Stomach (tissue), 4 donors: ENCODE measurements at regions not wholly inside any gene's neighbourhood (a gene's known extent, or its start where the extent isn't known, plus 50 kb on each side); places are given as distances from the start of the nearest gene placed in this dataset.

Experiments
- EP300 ChIP-seq: sonication (generic); formaldehyde crosslinking; IDR thresholded peaks from one replicate; pipeline ENCODE4 v1.6.1; 2017; ENCODE audit warnings: antibody characterized with exemption
- POLR2A ChIP-seq, 4 donors: fragments of 450-650 bp; IDR thresholded peaks; one replicate each; pipeline ENCODE4 v1.6.1; 2016; ENCODE audit warnings: antibody characterized with exemption in 4 of 4, control low read depth in 2 of 4, mild to moderate bottlenecking in 1 of 4, moderate library complexity in 1 of 4
- POLR2AphosphoS5 ChIP-seq, 3 donors: sonication (generic); formaldehyde crosslinking; IDR thresholded peaks; one replicate each; pipeline ENCODE4 v1.6.1; 2016; ENCODE audit warnings: antibody characterized with exemption in 3 of 3
- TF ChIP-seq, protein P1 (sequence below), 7 experiments: fragments of 450-650 bp in 4 of 7; fragments of 200-600 bp in 3 of 7; sonication (generic) in 3 of 7; IDR thresholded peaks; one replicate each; pipeline ENCODE4 v1.5.1; 2016 to 2019; ENCODE audit warnings: antibody characterized with exemption in 7 of 7, control low read depth in 2 of 7, mild to moderate bottlenecking in 1 of 7

DNA sequence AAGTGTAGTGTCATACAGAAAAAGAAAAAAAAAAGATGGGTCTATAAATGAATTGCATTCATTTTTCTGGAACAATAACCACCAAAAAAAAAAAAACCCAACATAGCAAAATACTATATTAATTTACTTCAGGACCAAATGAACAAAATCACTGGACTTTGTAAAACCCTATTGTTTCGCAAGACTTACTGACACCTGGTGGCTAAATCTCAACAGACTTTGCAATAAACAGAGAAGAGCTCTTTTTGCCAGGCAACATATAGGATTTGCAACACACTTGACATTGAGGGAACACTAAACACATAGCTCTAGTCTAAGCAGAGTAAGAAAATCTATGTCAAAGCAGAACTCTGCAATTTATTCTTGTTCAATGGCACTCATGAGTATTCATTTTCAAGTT is 990.2 kb downstream of the STPG2 start:
- TF ChIP-seq POLR2A (IDR thresholded peaks at IDR 0.05), result no peak
- TF ChIP-seq EP300, result no peak
- TF ChIP-seq, protein P1, sequence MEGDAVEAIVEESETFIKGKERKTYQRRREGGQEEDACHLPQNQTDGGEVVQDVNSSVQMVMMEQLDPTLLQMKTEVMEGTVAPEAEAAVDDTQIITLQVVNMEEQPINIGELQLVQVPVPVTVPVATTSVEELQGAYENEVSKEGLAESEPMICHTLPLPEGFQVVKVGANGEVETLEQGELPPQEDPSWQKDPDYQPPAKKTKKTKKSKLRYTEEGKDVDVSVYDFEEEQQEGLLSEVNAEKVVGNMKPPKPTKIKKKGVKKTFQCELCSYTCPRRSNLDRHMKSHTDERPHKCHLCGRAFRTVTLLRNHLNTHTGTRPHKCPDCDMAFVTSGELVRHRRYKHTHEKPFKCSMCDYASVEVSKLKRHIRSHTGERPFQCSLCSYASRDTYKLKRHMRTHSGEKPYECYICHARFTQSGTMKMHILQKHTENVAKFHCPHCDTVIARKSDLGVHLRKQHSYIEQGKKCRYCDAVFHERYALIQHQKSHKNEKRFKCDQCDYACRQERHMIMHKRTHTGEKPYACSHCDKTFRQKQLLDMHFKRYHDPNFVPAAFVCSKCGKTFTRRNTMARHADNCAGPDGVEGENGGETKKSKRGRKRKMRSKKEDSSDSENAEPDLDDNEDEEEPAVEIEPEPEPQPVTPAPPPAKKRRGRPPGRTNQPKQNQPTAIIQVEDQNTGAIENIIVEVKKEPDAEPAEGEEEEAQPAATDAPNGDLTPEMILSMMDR (IDR thresholded peaks at IDR 0.05), result peak in 2 of 7 experiments; percentile 14
- TF ChIP-seq POLR2AphosphoS5 (IDR thresholded peaks at IDR 0.05), result no peak
